ENCODE measurements at regions not wholly inside any gene's neighbourhood (a gene's known extent, or its start where the extent isn't known, plus 50 kb on each side); places are given as distances from the start of the nearest gene placed in this dataset.

- Histone ChIP-seq H3K27ac (replicated peaks) (no peak overlapping the region), H3K36me3 (no peaks in the 10 kb centered on the region)
Observed at GRCh38 chr5:89255845-89256463, 373.0 kb upstream of the MEF2C start.

GRCh38 chr5:89253666-89254352 lies 370.8 kb upstream of the MEF2C start:
- intact Hi-C loops (cut with micrococcal nuclease) = no loop called here
- Histone ChIP-seq H3K27me3 (ENCODE audit: low read depth) (no peaks in the 10 kb centered on the region), H3K36me3 (no peaks in the 10 kb centered on the region), H3K9me3 (replicated peaks) (no peaks in the 10 kb centered on the region), H3K4me1 (no peaks in the 10 kb centered on the region), H3K4me3 (no peak overlapping the region), H3K27ac (replicated peaks) (no peak overlapping the region)
- TF ChIP-seq, protein P1, sequence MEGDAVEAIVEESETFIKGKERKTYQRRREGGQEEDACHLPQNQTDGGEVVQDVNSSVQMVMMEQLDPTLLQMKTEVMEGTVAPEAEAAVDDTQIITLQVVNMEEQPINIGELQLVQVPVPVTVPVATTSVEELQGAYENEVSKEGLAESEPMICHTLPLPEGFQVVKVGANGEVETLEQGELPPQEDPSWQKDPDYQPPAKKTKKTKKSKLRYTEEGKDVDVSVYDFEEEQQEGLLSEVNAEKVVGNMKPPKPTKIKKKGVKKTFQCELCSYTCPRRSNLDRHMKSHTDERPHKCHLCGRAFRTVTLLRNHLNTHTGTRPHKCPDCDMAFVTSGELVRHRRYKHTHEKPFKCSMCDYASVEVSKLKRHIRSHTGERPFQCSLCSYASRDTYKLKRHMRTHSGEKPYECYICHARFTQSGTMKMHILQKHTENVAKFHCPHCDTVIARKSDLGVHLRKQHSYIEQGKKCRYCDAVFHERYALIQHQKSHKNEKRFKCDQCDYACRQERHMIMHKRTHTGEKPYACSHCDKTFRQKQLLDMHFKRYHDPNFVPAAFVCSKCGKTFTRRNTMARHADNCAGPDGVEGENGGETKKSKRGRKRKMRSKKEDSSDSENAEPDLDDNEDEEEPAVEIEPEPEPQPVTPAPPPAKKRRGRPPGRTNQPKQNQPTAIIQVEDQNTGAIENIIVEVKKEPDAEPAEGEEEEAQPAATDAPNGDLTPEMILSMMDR (IDR thresholded peaks at IDR 0.05; ENCODE audit: borderline replicate concordance) = no peak
- DNase-seq = no peak

More at GRCh38 chr5:89255845-89256463, 373.0 kb upstream of the MEF2C start:
- Histone ChIP-seq H3K27me3 (ENCODE audit: low read depth) (no peaks in the 10 kb centered on the region), H3K9me3 (replicated peaks) (no peaks in the 10 kb centered on the region), H3K4me3 (no peak overlapping the region), H3K4me1 (no peaks in the 10 kb centered on the region)
- no peak for DNase-seq
- intact Hi-C loops (cut with micrococcal nuclease) = no loop called here
- TF ChIP-seq, protein P1 (IDR thresholded peaks at IDR 0.05; ENCODE audit: borderline replicate concordance) = no peak

GRCh38 chr5:89246864-89247263 lies 363.9 kb upstream of the MEF2C start:
- TF ChIP-seq, protein P1 (IDR thresholded peaks at IDR 0.05; ENCODE audit: borderline replicate concordance) = no peak
- H3K27ac ChIP-seq (replicated peaks) = no peak overlapping the region
- no peaks in the 10 kb centered on the region for H3K4me1 ChIP-seq
- no peak overlapping the region for H3K4me3 ChIP-seq
- no peaks in the 10 kb centered on the region for H3K36me3 ChIP-seq
- intact Hi-C loops (cut with micrococcal nuclease) = no loop called here
- no peaks in the 10 kb centered on the region for H3K9me3 ChIP-seq (replicated peaks)
- no peak for DNase-seq
- H3K27me3 ChIP-seq (ENCODE audit: low read depth) = no peaks in the 10 kb centered on the region

GRCh38 chr5:89246252-89246651 lies 363.3 kb upstream of the MEF2C start:
- Histone ChIP-seq H3K27ac (replicated peaks) (no peak overlapping the region), H3K4me1 (no peaks in the 10 kb centered on the region), H3K27me3 (ENCODE audit: low read depth) (no peaks in the 10 kb centered on the region), H3K4me3 (no peak overlapping the region), H3K36me3 (no peaks in the 10 kb centered on the region), H3K9me3 (replicated peaks) (no peaks in the 10 kb centered on the region)
- TF ChIP-seq, protein P1 (IDR thresholded peaks at IDR 0.05; ENCODE audit: borderline replicate concordance) = no peak
- intact Hi-C loops (cut with micrococcal nuclease) = no loop called here
- DNase-seq = no peak

GRCh38 chr5:89243611-89244010 lies 360.6 kb upstream of the MEF2C start:
- TF ChIP-seq, protein P1 (IDR thresholded peaks at IDR 0.05; ENCODE audit: borderline replicate concordance) = no peak
- Histone ChIP-seq H3K9me3 (replicated peaks) (no peaks in the 10 kb centered on the region), H3K27me3 (ENCODE audit: low read depth) (no peaks in the 10 kb centered on the region), H3K4me3 (no peak overlapping the region), H3K36me3 (no peaks in the 10 kb centered on the region), H3K4me1 (no peaks in the 10 kb centered on the region), H3K27ac (replicated peaks) (no peak overlapping the region)
- intact Hi-C loops (cut with micrococcal nuclease) = no loop called here
- no peak for DNase-seq

Data from left ventricle myocardium inferior (tissue), 1 donor.